CD4-positive, alpha-beta T cell treated with Interleukin-17A for 4 hours (primary cell): ENCODE measurements at regions not wholly inside any gene's neighbourhood (a gene's known extent, or its start where the extent isn't known, plus 50 kb on each side); places are given as distances from the start of the nearest gene placed in this dataset.
A peak's percentile ranks its signal among the peaks of the same experiment; 100 is the strongest.

Experiments used
- DNase-seq: peaks from one replicate; pipeline ENCODE4 v3.0.0-alpha.2; 2020; ENCODE audit warnings: mixed read lengths

GRCh38 chr5:57692582-57693487 lies 210.2 kb upstream of the ACTBL2 start:
- DNase-seq = peak; percentile 6

GRCh38 chr5:57690724-57691123 lies 208.1 kb upstream of the ACTBL2 start:
- DNase-seq = no peak

DNA sequence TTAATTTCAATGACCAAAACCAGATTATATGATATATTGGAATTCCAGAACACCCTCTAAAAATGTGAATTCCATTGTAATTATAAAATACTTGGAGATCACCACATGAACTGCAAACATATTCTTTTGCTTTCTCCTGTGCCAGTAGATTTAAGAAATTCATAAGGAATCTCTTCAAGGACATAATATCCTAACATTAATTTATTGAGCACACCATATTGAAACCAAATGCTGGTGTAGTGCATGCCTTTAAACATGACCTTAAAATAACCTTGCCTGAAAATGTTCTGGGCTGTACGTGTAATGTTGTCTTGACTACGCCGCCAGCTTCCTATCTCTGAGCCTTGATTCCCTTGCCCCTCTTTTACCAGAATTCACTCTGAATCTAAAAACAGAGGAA lies 205.0 kb upstream of the ACTBL2 start:
- DNase-seq = no peak

DNA sequence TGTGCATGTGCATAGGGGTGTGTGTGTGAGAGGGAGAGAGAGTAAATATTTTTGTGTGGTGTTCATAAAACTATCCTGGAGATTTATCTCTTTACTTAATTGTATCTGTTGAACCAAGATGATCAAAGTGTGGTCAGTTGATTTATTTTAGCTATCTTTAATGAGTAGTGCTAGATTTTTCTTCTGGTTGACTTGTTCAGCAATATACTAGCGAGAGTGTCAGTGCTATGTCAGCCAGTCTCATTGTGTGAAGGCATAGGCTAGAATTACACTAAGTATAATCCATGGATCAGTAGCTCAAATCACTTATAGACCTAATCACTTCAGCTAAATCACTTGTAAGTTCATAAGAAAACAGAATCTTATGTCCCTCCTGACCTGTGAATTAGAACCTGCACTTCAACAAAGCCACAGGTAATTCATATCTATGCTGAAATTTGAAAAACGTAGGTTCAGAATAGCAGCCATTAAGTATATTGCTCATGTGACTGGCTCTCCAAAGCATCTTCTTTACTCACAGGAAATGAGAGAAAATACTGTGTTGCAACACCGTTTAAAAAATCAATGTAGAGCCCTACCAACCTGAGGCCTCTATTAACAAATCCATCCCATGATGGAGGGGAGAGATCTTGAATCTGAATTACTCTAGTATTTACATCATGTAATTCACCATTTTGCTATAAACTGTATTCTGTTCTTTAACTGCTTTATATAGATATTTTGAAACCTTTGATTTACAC lies 203.1 kb upstream of the ACTBL2 start:
- DNase-seq = no peak

DNA sequence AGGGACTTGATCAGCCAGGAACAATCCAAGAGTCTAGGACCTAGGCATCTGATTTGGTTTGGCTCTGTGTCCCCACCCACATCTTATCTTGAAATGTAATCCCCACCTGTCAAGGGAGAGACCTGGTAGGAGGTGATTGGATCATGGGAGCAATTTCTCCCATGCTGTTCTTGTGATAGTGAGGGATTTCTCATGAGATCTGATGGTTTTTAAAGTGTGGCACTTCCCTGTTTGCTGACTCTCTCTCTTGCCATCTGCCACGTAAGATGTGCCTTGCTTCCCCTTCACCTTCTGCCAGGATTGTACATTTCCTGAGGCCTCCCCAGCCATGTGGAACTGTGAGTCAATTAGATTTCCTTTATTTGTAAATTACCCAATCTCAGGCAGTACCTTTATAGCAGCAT lies 201.7 kb upstream of the ACTBL2 start:
- no peak for DNase-seq

- DNase-seq = no peak
Measured at GRCh38 chr5:57683036-57683630, 200.5 kb upstream of the ACTBL2 start.

- DNase-seq = no peak
Measured at GRCh38 chr5:57681942-57682341, 199.3 kb upstream of the ACTBL2 start.

- DNase-seq = no peak
Measured at GRCh38 chr5:57680686-57681085, 198.1 kb upstream of the ACTBL2 start.

DNA sequence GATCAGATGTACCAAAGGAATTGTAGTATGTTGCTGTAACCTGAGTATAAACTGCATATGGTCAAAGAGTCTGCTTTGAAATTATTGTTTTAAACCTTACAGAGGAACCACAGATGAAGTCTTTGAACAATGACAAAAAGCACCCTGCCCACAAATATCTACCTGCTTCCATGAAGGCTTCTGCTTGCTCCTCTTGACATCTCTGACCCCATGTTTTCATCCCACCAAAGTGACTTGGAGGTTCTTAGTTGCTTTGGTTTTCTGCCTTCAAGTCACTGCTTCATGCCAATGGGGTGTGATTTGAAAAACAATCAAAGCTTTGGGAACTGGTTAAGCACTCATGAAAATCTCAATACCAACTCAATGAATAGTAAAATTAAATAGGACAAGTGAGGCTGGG lies 194.6 kb upstream of the ACTBL2 start:
- DNase-seq = no peak

DNA sequence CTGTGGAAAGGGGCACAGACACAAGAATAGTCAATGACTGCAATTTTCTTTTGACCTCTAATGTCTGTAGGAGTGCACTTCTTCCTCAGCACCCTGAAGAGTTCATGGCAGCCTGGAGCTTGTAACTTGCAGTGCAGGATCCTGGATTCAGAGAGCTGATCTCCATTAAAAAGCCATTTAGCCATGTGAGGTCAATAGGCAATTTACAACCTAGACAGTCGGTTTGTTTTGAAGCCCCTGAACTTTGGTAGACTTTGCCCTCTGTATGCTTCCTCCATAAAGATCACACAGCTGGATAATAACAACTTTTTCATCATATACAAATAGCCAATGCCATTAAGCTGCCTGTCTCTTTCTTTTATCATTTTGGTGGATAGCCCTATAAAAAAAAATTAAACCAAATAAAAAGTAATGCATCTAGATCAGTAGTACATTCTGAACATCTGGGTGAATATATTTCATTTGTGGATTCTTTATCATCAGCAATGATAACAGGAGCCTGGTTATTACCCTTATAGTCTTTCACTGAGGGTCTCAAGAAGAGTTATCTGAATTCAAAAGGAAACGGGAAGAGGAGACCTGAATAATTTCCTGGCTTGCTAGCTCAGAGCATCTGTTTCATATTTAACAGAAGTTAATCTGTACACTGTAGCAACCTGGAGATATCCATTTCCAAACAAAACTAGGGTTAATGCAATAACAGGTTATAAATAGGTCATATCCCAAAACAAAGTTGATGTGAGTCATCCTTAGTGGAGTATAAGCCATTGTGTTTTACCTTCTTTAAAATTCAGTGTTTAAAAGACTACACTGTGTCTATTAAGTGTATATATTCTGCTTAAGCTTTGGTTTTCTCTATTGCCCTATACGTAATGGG lies 193.8 kb upstream of the ACTBL2 start:
- no peak for DNase-seq

DNA sequence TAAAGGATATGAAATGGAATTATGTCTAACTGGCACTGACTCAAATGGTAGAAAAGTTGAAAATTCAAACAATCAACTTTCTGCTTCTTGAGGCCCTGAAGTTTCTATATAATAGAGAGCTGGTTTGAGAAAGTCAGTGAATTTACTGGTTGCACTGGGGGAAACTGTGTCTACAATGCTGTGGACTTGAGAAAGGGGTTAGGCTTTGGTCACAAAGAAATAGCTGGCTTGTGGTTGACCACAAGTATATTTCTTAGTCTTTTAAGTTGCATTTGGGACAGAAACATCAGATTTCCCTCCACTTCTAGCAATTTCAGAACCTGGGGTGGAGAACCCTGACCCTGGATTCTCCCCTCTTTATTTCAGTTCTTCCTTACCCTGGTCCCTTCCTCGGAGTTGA lies 192.6 kb upstream of the ACTBL2 start:
- DNase-seq = no peak

- DNase-seq = no peak
Measured at GRCh38 chr5:57671371-57671770, 188.8 kb upstream of the ACTBL2 start.

GRCh38 chr5:57666582-57666981 lies 184.0 kb upstream of the ACTBL2 start:
- DNase-seq = no peak

DNA sequence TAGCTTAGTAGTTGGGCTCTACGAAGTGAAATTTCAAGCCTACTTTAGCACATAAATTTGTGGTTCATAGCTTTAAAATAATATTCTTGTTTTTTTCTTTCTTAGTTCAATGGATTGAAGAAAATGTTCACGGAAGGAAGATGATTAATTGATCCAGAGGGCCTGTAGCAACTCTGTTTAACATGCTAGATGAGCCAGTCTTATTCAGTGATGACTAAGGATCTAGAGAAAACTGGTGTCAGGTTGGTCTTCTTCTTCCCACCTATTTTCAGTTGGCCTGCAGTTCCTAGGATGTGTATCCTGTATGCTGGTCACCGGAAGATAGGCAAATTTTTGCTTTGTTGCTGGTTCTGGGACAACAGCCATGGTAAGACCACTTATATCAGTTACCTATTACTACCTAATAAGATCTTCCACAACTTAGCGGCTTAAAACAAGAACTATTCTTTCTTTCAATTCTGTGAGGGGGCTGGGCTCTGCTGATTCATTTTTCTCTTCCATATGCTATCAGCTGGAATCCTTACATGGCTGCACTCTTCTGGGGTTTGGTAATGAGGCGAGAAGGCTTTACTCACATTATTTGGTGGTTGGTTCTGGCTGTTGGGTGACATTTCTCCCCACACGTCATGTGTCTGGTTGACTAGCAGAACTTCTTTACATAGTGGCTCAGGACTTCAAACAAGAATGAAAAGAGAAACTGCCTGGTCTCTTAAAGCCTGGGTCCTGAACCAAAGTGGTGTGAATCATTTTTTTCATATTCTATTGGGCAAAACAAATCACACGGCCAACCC lies 182.7 kb upstream of the ACTBL2 start:
- no peak for DNase-seq

DNA sequence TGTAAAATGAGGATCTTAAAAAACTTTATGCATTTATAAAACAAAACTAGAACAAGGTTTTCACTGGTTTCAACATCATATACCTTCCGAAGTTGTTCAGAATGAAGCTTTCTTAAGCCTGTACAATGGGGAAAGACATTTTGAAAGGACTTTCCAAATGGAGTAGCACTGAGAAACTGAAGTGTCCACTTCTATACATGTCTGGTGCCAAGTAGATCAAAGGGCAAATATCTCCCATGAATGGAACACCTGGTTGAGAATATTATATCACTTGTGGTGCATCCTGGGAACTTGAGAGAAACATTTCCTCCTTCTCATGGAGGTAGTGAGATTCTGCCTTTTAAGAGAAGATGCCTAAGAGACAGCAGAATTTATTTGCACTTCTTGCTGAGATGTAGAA lies 182.1 kb upstream of the ACTBL2 start:
- DNase-seq = no peak

DNA sequence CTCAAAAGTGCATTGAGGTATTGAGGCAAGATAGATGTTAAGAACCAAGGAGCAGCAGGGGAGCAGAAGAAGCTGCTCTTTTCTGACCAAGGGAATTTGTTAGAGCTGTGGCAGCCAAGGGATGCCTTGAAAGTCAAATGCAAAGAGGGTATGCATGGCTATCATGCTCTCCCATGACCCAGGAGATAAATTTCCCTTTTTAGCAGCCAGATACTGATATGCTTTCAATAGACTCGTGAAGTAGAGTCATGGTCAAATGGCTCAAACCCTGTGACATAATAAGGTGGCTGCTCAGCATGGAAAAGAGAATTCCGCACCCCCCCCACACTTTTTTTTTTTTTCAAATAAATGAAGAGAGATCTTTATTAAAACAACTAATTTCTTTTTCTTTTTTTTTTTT lies 180.9 kb upstream of the ACTBL2 start:
- no peak for DNase-seq

DNA sequence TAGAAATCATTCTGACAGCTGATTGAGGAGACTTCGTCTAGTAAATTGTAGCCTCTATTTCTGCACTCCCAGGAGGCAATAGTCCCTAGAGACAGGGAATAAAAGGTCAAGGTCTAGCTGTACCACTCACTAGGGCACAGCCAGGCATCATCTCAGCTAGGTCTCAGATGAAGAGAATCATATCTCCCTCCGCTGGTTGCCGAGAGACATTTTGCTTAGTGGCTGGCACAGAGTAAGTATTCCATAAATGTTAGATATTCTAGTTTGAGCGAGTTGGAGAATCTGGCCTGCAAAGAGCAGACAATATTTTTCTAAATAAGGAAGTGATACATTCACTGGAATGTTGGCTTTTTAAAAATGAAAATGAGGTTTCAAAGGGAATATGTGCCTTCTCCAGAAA lies 180.4 kb upstream of the ACTBL2 start:
- DNase-seq = no peak

GRCh38 chr5:57659886-57660285 lies 177.3 kb upstream of the ACTBL2 start:
- no peak for DNase-seq

GRCh38 chr5:57658018-57658417 lies 175.4 kb upstream of the ACTBL2 start:
- no peak for DNase-seq

DNA sequence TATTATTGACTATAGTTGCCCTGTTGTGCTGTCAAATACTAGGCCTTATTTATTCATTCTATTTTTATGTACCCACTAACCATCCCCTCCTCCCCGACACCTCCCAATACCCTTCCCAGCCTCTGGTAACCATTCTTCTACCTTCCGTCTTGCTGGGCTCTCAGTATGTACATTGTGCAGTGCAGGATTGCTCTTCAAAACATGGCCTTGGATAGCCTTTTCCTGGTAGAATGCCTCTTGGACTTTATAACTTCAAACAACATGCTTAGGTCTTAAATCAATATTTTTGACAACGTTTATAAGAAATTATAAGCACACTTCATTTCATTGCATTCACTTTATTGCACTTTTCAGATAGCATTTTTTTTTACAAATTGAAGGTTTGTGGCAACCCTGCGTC lies 172.6 kb upstream of the ACTBL2 start:
- DNase-seq = no peak

GRCh38 chr5:57653636-57654290 lies 171.2 kb upstream of the ACTBL2 start:
- no peak for DNase-seq
